Prostate gland (tissue), 2 donors: ENCODE measurements at regions not wholly inside any gene's neighbourhood (a gene's known extent, or its start where the extent isn't known, plus 50 kb on each side); places are given as distances from the start of the nearest gene placed in this dataset.

ENCODE experiments used
- DNase-seq: peaks from one replicate; pipeline ENCODE4 v3.0.0-alpha.2; 2019; ENCODE audit warnings: low spot score
- H3K27ac ChIP-seq, 2 donors: fragments of 200-600 bp; sonication (generic); 2 replicates each; pipeline ENCODE4 v1.5.1; 2017 to 2019
- H3K27me3 ChIP-seq: fragments of 200-600 bp; sonication (generic); replicated peaks from 2 replicates; pipeline ENCODE4 v1.5.1; 2019; ENCODE audit not compliant: insufficient read depth
- H3K36me3 ChIP-seq, 2 donors: fragments of 200-600 bp; sonication (generic); 1 replicate in 1 of 2; 2 replicates in 1 of 2; pipeline versions ENCODE4 v1.5.1 to v1.8.1; 2017 to 2019
- H3K4me1 ChIP-seq: fragments of 200-600 bp; sonication (generic); replicated peaks from 2 replicates; pipeline ENCODE4 v1.5.1; 2019
- H3K4me3 ChIP-seq, 2 donors: fragments of 200-600 bp; sonication (generic); 2 replicates each; pipeline ENCODE4 v1.5.1; 2017 to 2019
- H3K9me3 ChIP-seq: fragments of 200-600 bp; sonication (generic); 2 replicates; pipeline ENCODE4 v1.5.1; 2017
- POLR2A ChIP-seq: fragments of 450-650 bp; IDR thresholded peaks from one replicate; pipeline ENCODE4 v1.6.1; 2016; ENCODE audit warnings: antibody characterized with exemption, mild to moderate bottlenecking
- POLR2AphosphoS5 ChIP-seq: sonication (generic); formaldehyde crosslinking; IDR thresholded peaks from one replicate; pipeline ENCODE4 v1.6.1; 2017; ENCODE audit warnings: antibody characterized with exemption
- WGBS: methylation state at CpG from one replicate; pipeline ENCODE4 v1.1.5; 2018; 5-methylcytosine and 5-hydroxymethylcytosine counted together
- intact Hi-C: fragments of 100-400 bp; cut with DNase I; formaldehyde crosslinking; loops from one replicate; pipeline ENCODE4 v1.14.2; 2022
- TF ChIP-seq, protein P1 (sequence below), 4 experiments: fragments of 200-600 bp in 2 of 4; fragments of 450-650 bp in 2 of 4; sonication (generic) in 2 of 4; IDR thresholded peaks; 1 replicate in 3 of 4; 2 replicates in 1 of 4; pipeline ENCODE4 v1.5.1; 2016 to 2019; ENCODE audit warnings: antibody characterized with exemption in 4 of 4, mild to moderate bottlenecking in 2 of 4, moderate library complexity in 2 of 4

DNA sequence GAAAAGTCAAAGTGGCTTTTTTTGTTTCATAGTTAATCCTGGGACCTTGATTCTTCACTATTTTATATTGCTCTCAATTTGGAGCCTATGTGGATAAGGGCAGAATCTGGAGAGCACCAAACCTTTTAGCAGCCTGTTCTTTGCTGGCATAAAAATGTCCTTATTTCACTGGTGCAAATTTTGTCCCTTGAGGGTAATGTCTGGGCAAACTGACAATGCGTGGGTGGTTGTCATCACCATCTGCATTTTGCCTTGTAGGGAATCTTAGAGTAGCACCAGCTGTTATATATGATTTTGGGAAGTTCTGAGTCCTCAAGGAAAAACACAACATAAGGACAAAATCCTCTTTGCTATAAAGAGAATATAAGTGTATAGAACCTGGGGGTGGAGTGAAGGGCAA, 336.9 kb upstream of the HTR2A start:
- TF ChIP-seq POLR2A, result no peak
- no peaks in the 10 kb centered on the region for H3K4me1 ChIP-seq
- intact Hi-C loops, result no loop called here
- no peak overlapping the region for H3K27ac ChIP-seq
- H3K36me3 ChIP-seq, result no peaks in the 10 kb centered on the region
- no peaks in the 10 kb centered on the region for H3K27me3 ChIP-seq
- no peak overlapping the region for H3K4me3 ChIP-seq
- WGBS, result 80% methylated on average over 1 of the region's 1 CpG
- H3K9me3 ChIP-seq, result no peaks in the 10 kb centered on the region
- no peak for DNase-seq

DNA sequence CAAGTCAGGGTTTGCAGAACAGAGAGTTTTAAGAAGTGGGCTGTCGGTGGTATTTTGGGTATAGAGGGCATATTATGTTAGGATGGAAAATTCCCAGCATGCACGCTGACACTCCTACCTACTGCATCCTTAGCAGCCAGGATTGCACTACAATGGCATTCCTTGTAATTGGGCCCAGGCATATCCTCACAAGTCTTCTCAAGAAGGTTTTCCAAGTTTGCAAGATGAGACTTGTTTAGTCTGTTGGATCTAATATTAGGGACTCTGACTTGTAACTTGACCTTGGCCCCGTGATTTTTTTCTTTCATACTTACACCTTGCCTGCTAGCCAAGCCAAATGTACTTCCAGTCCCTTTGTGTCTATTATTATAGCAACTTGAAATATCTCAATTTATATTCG, 335.7 kb upstream of the HTR2A start:
- Histone ChIP-seq H3K27ac (no peak overlapping the region), H3K36me3 (no peaks in the 10 kb centered on the region), H3K4me1 (no peaks in the 10 kb centered on the region), H3K27me3 (no peaks in the 10 kb centered on the region), H3K4me3 (no peak overlapping the region), H3K9me3 (no peaks in the 10 kb centered on the region)
- 61% methylated on average over 4 of the region's 4 CpGs for WGBS
- DNase-seq, result no peak
- TF ChIP-seq POLR2A, result no peak
- TF ChIP-seq, protein P1, sequence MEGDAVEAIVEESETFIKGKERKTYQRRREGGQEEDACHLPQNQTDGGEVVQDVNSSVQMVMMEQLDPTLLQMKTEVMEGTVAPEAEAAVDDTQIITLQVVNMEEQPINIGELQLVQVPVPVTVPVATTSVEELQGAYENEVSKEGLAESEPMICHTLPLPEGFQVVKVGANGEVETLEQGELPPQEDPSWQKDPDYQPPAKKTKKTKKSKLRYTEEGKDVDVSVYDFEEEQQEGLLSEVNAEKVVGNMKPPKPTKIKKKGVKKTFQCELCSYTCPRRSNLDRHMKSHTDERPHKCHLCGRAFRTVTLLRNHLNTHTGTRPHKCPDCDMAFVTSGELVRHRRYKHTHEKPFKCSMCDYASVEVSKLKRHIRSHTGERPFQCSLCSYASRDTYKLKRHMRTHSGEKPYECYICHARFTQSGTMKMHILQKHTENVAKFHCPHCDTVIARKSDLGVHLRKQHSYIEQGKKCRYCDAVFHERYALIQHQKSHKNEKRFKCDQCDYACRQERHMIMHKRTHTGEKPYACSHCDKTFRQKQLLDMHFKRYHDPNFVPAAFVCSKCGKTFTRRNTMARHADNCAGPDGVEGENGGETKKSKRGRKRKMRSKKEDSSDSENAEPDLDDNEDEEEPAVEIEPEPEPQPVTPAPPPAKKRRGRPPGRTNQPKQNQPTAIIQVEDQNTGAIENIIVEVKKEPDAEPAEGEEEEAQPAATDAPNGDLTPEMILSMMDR (IDR thresholded peaks at IDR 0.05), result no peak
- TF ChIP-seq POLR2AphosphoS5, result no peak
- intact Hi-C loops, result no loop called here

DNA sequence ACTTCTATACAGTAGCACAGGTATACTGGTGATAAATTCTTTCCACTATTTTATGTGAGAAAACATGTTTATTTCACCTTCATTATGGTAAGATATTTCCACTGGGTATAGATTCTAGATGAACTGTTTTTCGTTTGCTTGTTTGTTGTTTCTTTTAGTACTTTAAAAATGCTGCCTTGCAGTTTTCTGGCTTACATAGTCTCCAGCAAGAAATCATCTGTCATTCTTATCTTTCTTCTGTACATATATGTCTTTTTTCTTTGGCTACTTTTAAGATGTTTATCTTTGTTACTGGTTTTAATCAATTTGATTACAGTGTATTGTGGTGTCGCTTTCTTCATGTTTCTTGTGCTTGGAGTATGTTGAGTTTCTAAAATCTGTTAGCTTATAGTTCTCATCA, 333.3 kb upstream of the HTR2A start:
- no peak for DNase-seq
- H3K4me3 ChIP-seq, result no peak overlapping the region
- H3K4me1 ChIP-seq, result no peaks in the 10 kb centered on the region
- TF ChIP-seq POLR2A (no peak), POLR2AphosphoS5 (no peak)
- TF ChIP-seq, protein P1 (IDR thresholded peaks at IDR 0.05), result no peak
- no peak overlapping the region for H3K27ac ChIP-seq
- no peaks in the 10 kb centered on the region for H3K36me3 ChIP-seq
- H3K9me3 ChIP-seq, result no peaks in the 10 kb centered on the region
- no peaks in the 10 kb centered on the region for H3K27me3 ChIP-seq
- intact Hi-C loops, result no loop called here
- WGBS, result 87% methylated on average over 2 of the region's 2 CpGs

DNA sequence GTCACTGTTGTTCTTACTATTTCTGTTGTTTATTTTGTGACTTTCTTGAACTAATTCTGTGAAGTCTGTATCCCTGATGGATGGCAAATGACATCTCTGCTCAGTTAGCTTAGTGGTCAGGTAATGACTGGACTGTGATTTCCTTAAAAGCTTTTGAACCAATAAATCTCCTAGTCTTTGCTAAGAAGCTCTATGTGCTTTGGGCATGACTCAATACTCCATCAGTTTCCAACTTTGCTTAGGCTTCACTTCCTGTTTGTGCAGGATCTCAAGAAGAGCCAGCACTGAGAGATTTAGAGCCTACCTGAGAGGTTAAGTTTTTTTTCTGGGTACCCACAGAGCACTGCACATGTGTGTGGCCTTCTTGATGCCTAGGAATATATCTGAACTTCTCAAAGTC, 329.7 kb upstream of the HTR2A start:
- no peak for TF ChIP-seq POLR2AphosphoS5
- TF ChIP-seq, protein P1 (IDR thresholded peaks at IDR 0.05), result no peak
- no peak for TF ChIP-seq POLR2A
- Histone ChIP-seq H3K4me1 (no peaks in the 10 kb centered on the region), H3K9me3 (no peaks in the 10 kb centered on the region), H3K36me3 (no peaks in the 10 kb centered on the region), H3K27me3 (no peaks in the 10 kb centered on the region), H3K27ac (no peak overlapping the region), H3K4me3 (no peak overlapping the region)
- no peak for DNase-seq
- intact Hi-C loops, result no loop called here

DNA sequence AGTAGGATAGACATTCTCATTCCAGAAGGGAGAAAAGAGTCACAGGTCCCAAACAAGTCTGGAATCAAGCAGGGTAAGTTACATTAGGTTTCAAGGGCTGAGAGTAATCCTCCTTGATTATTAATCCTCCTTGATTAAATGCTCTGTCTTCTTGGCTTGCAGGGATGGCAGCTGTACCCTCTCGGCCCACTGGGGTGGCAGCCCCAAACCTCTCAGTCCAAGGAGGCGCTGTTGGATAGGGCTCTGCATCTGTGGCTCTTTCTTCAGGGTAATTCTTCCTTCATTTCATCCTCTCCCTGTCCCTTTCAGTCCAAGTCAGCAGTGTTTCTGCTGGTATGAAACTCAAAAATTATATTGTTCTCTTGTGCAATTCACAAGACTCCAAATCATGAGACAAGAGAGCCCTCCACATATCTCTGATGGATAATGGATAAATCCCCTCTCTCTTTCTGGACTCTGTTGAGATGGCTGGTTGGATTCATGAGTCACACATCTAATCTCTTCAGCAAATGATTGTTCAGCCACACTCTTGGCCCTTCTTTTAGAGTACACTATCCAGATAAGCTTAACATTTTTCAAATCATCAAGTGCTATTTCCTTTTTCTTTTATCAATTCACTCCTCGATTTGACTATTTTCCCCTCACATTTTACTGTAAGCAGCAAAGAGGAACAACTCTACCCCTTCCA, 323.7 kb upstream of the HTR2A start:
- TF ChIP-seq POLR2A (no peak), POLR2AphosphoS5 (no peak)
- TF ChIP-seq, protein P1 (IDR thresholded peaks at IDR 0.05), result no peak
- Histone ChIP-seq H3K27me3 (no peaks in the 10 kb centered on the region), H3K4me1 (no peaks in the 10 kb centered on the region), H3K36me3 (no peaks in the 10 kb centered on the region), H3K9me3 (no peaks in the 10 kb centered on the region), H3K27ac (no peak overlapping the region), H3K4me3 (no peak overlapping the region)
- intact Hi-C loops, result no loop called here
- 89% methylated on average over 3 of the region's 3 CpGs for WGBS
- DNase-seq, result no peak
